Karpas-422 (cell line): ENCODE measurements at regions not wholly inside any gene's neighbourhood (a gene's known extent, or its start where the extent isn't known, plus 50 kb on each side); places are given as distances from the start of the nearest gene placed in this dataset.

Experiments
- DNase-seq: peaks from one replicate; pipeline ENCODE4 v3.0.0-alpha.2; 2015
- H2AFZ ChIP-seq: fragments of 200-600 bp; sonication (generic); 2 replicates; pipeline ENCODE4 v1.6.1; 2014; ENCODE audit warnings: antibody characterized with exemption, low read length, mixed read lengths
- H3K27ac ChIP-seq: fragments of 200-600 bp; sonication (generic); 2 replicates; pipeline ENCODE4 v1.5.1; 2014; ENCODE audit warnings: mild to moderate bottlenecking, low read length, moderate library complexity
- H3K27me3 ChIP-seq: fragments of 200-600 bp; sonication (generic); 2 replicates; pipeline ENCODE4 v1.6.1; 2014; ENCODE audit warnings: low read length, mixed read lengths
- H3K36me3 ChIP-seq: fragments of 200-600 bp; sonication (generic); 2 replicates; pipeline ENCODE4 v1.6.1; 2014; ENCODE audit warnings: low read length, mixed read lengths; ENCODE audit not compliant: insufficient read depth
- H3K4me1 ChIP-seq: fragments of 200-600 bp; sonication (generic); 2 replicates; pipeline ENCODE4 v1.6.1; 2014; ENCODE audit warnings: mild to moderate bottlenecking, low read length, mixed read lengths
- H3K4me2 ChIP-seq: fragments of 200-600 bp; sonication (generic); 2 replicates; pipeline ENCODE4 v1.6.1; 2014; ENCODE audit warnings: low read length, low read depth, mild to moderate bottlenecking; ENCODE audit not compliant: poor library complexity, severe bottlenecking
- H3K4me3 ChIP-seq: fragments of 200-600 bp; sonication (generic); 2 replicates; pipeline ENCODE4 v1.5.1; 2014; ENCODE audit warnings: mild to moderate bottlenecking, antibody characterized with exemption, low read length, mixed read lengths
- H3K79me2 ChIP-seq: fragments of 200-600 bp; sonication (generic); 2 replicates; pipeline ENCODE4 v1.6.1; 2014; ENCODE audit warnings: mild to moderate bottlenecking, low read length, mixed read lengths
- H3K9ac ChIP-seq: fragments of 200-600 bp; sonication (generic); 2 replicates; pipeline ENCODE4 v1.6.0; 2014; ENCODE audit warnings: low read length
- H3K9me2 ChIP-seq: fragments of 200-600 bp; sonication (generic), shearing (Covaris generic); replicated peaks from 2 replicates; pipeline ENCODE4 v1.6.0; 2014; ENCODE audit warnings: mild to moderate bottlenecking, low read length, moderate library complexity; ENCODE audit not compliant: insufficient read depth
- H3K9me3 ChIP-seq: fragments of 300-700, 200-600 bp; sonication (generic); 2 replicates; pipeline ENCODE4 v1.6.1; 2014; ENCODE audit warnings: low read length, mixed read lengths
- H4K20me1 ChIP-seq: fragments of 200-600 bp; sonication (generic); 2 replicates; pipeline ENCODE4 v1.6.1; 2014; ENCODE audit warnings: mild to moderate bottlenecking, antibody characterized with exemption, low read length, low read depth; ENCODE audit not compliant: insufficient read depth

DNA sequence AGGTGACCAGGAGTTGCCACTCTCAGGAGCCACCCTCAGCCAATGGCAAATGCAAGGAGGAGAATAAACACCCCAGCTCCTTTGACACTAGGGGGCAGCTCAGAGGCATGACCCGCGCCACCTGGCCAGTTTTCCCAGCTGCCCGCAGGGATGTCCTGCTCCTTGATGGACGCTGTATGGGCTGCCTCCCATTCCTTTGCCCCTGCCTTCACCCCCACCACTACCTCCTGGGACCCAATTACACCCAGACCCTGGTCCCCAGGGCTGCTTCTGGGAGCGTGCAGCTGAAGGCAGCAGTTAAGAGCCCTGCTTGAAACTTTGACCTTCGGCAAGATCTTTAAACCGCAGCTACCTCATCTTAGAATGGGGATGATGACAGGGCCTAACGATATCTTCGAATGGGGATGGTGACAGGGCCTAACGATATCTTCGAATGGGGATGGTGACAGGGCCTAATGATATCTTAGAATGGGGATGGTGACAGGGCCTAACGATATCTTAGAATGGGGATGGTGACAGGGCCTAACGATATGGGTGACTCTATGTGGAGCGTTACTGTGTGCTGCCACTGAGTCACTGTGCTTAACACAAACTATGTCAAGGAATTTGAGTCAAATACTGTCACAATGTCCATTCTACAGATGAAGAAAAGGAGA, 163.0 kb upstream of the KAZN start:
- no peaks in the 10 kb centered on the region for H3K79me2 ChIP-seq
- no peaks in the 10 kb centered on the region for H4K20me1 ChIP-seq
- H3K4me1 ChIP-seq, result no peaks in the 10 kb centered on the region
- no peak overlapping the region for H3K4me2 ChIP-seq
- no peak overlapping the region for H3K9ac ChIP-seq
- DNase-seq, result peak; percentile 55
- H3K27ac ChIP-seq, result no peak overlapping the region
- no peak overlapping the region for H3K4me3 ChIP-seq
- H3K9me3 ChIP-seq, result no peaks in the 10 kb centered on the region
- H3K27me3 ChIP-seq, result no peaks in the 10 kb centered on the region
- no peaks in the 10 kb centered on the region for H3K36me3 ChIP-seq
- H3K9me2 ChIP-seq, result no peaks in the 10 kb centered on the region
- no peak overlapping the region for H2AFZ ChIP-seq

GRCh38 chr1:14437417-14437918, 161.0 kb upstream of the KAZN start:
- Histone ChIP-seq H3K79me2 (no peaks in the 10 kb centered on the region), H3K4me1 (no peaks in the 10 kb centered on the region), H3K9me3 (no peaks in the 10 kb centered on the region), H2AFZ (no peak overlapping the region), H3K9ac (no peak overlapping the region), H3K9me2 (no peaks in the 10 kb centered on the region), H3K4me2 (no peak overlapping the region), H3K27ac (no peak overlapping the region), H3K27me3 (no peaks in the 10 kb centered on the region), H4K20me1 (no peaks in the 10 kb centered on the region), H3K4me3 (no peak overlapping the region), H3K36me3 (no peaks in the 10 kb centered on the region)
- no peak for DNase-seq

GRCh38 chr1:14438127-14438769, 160.2 kb upstream of the KAZN start:
- H3K27ac ChIP-seq, result no peak overlapping the region
- no peak overlapping the region for H3K9ac ChIP-seq
- DNase-seq, result no peak
- no peaks in the 10 kb centered on the region for H3K9me2 ChIP-seq
- H2AFZ ChIP-seq, result no peak overlapping the region
- H4K20me1 ChIP-seq, result no peaks in the 10 kb centered on the region
- H3K4me2 ChIP-seq, result no peak overlapping the region
- H3K4me3 ChIP-seq, result no peak overlapping the region
- H3K27me3 ChIP-seq, result no peaks in the 10 kb centered on the region
- no peaks in the 10 kb centered on the region for H3K9me3 ChIP-seq
- H3K79me2 ChIP-seq, result no peaks in the 10 kb centered on the region
- H3K36me3 ChIP-seq, result no peaks in the 10 kb centered on the region
- peaks cover 5% of the 10 kb centered on the region for H3K4me1 ChIP-seq

GRCh38 chr1:14439015-14439414, 159.5 kb upstream of the KAZN start:
- H3K4me2 ChIP-seq, result no peak overlapping the region
- H3K27me3 ChIP-seq, result no peaks in the 10 kb centered on the region
- no peaks in the 10 kb centered on the region for H3K9me3 ChIP-seq
- H3K9me2 ChIP-seq, result no peaks in the 10 kb centered on the region
- no peaks in the 10 kb centered on the region for H4K20me1 ChIP-seq
- no peaks in the 10 kb centered on the region for H3K79me2 ChIP-seq
- no peak overlapping the region for H3K9ac ChIP-seq
- no peak for DNase-seq
- no peak overlapping the region for H3K4me3 ChIP-seq
- peaks cover 5% of the 10 kb centered on the region for H3K4me1 ChIP-seq
- H3K27ac ChIP-seq, result no peak overlapping the region
- no peaks in the 10 kb centered on the region for H3K36me3 ChIP-seq
- no peak overlapping the region for H2AFZ ChIP-seq

DNA sequence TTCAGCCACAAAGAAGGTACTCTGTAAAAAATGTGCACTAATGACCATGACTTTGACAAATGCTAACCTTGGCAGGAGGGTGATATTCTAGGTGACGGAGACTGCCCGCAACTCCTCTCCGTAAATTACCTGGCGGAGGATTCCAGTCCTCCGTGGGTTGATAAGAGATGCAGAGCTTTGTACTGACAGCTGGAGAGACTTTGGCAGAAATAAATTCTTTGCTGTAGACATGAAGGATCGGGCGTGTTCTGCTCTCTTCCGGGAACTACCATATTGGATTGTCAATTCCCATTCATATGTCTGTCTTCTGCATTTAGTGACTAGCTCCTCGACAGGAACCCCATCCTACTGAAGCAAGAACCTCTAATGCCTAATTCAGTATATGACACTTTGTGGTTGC, 158.3 kb upstream of the KAZN start:
- Histone ChIP-seq H3K9ac (no peak overlapping the region), H3K27me3 (no peaks in the 10 kb centered on the region), H3K9me3 (no peaks in the 10 kb centered on the region), H3K9me2 (no peaks in the 10 kb centered on the region), H3K4me2 (no peak overlapping the region), H3K4me3 (no peak overlapping the region), H3K4me1 (peaks cover 5% of the 10 kb centered on the region), H3K36me3 (no peaks in the 10 kb centered on the region), H4K20me1 (no peaks in the 10 kb centered on the region), H3K79me2 (no peaks in the 10 kb centered on the region), H3K27ac (no peak overlapping the region), H2AFZ (no peak overlapping the region)
- DNase-seq, result no peak

- Histone ChIP-seq H3K9me3 (no peaks in the 10 kb centered on the region), H3K27me3 (no peaks in the 10 kb centered on the region), H3K9me2 (no peaks in the 10 kb centered on the region), H4K20me1 (no peaks in the 10 kb centered on the region), H3K9ac (no peak overlapping the region), H3K79me2 (no peaks in the 10 kb centered on the region), H2AFZ (no peak overlapping the region), H3K4me2 (no peak overlapping the region), H3K27ac (no peak overlapping the region), H3K4me3 (no peak overlapping the region), H3K4me1 (peaks cover 5% of the 10 kb centered on the region), H3K36me3 (no peaks in the 10 kb centered on the region)
- DNase-seq, result no peak
Measured at GRCh38 chr1:14440731-14441130, 157.8 kb upstream of the KAZN start.

DNA sequence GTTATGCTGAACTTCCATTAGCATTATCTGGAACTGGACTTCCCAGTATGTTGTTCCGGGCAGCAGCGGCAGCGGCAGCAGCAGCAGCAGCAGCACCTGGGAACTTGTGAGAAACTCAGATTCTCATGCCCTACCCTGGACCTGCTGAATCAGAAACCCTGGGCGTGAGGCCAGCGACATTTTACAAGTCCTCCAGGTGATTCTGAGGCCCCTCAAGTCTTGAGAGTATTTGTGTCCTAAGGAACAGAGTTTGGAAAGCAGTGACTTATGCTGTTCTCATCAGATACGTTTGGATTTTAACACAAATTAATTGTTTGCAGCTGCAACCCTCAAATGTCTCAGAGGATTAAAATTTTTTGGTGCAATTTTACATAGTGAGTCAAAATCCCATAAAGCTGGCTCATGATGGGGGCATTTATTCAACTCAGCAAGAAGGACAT, 157.2 kb upstream of the KAZN start:
- Histone ChIP-seq H3K27ac (no peak overlapping the region), H3K9ac (no peak overlapping the region), H3K27me3 (no peaks in the 10 kb centered on the region), H3K4me3 (no peak overlapping the region), H4K20me1 (no peaks in the 10 kb centered on the region), H3K9me3 (no peaks in the 10 kb centered on the region), H3K36me3 (no peaks in the 10 kb centered on the region), H3K79me2 (no peaks in the 10 kb centered on the region), H3K4me2 (no peak overlapping the region), H3K9me2 (no peaks in the 10 kb centered on the region), H2AFZ (no peak overlapping the region), H3K4me1 (peaks cover 5% of the 10 kb centered on the region)
- no peak for DNase-seq

DNA sequence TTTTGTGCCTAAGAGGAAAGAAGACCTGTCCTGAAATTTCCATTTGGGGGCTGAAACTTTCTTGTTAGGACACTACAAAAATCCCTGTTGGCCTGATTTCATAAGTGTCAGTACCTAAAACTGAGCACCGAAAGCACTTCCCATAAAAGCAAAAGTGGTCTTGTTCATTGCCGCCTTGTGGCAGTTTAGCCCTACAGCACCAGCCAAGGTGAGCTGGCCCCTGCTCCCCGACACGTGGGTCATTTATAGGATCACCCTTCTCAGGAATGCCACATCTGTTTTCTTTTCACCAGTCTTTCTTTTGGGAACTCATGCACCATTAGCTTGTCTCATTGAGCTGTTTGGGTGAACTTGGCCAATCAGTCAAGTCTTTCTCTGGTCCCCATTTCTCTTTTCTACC, 155.8 kb upstream of the KAZN start:
- Histone ChIP-seq H3K79me2 (no peaks in the 10 kb centered on the region), H2AFZ (no peak overlapping the region), H4K20me1 (no peaks in the 10 kb centered on the region), H3K9ac (no peak overlapping the region), H3K36me3 (no peaks in the 10 kb centered on the region), H3K4me3 (no peak overlapping the region), H3K4me2 (no peak overlapping the region), H3K9me2 (no peaks in the 10 kb centered on the region), H3K27me3 (no peaks in the 10 kb centered on the region), H3K4me1 (peaks cover 5% of the 10 kb centered on the region), H3K9me3 (no peaks in the 10 kb centered on the region), H3K27ac (no peak overlapping the region)
- no peak for DNase-seq
